ENCODE measurements at regions not wholly inside any gene's neighbourhood (a gene's known extent, or its start where the extent isn't known, plus 50 kb on each side); places are given as distances from the start of the nearest gene placed in this dataset.
"Not testable (repeated sequence)": the region's sequence is repeated elsewhere in the genome, so short reads cannot be mapped to it uniquely, and the experiment has no call there.

- no peaks in the 10 kb centered on the region for H3K79me2 ChIP-seq (ENCODE audit: insufficient read depth, low read length)
- H4K20me1 ChIP-seq (ENCODE audit: insufficient read depth, low read length) = no peaks in the 10 kb centered on the region
- no peak overlapping the region for H3K9ac ChIP-seq (ENCODE audit: low read length)
- no peaks in the 10 kb centered on the region for H3K9me2 ChIP-seq (ENCODE audit: low read depth, low read length)
- H3K9me3 ChIP-seq (ENCODE audit: low read length) = no peaks in the 10 kb centered on the region
- no peaks in the 10 kb centered on the region; the same call in 1 of the 2 replicates for H3K27me3 ChIP-seq (ENCODE audit: insufficient read depth, low read length)
- no peak overlapping the region for H3K27ac ChIP-seq (ENCODE audit: low read depth, low read length, poor library complexity, severe bottlenecking)
- H3K4me2 ChIP-seq (ENCODE audit: low read length) = no peak overlapping the region
- H2AFZ ChIP-seq (ENCODE audit: low read length) = no peak overlapping the region
- H3K4me1 ChIP-seq (ENCODE audit: insufficient read depth, low read length, severe bottlenecking) = no peaks in the 10 kb centered on the region
- no peak overlapping the region for H3K4me3 ChIP-seq (ENCODE audit: low read depth, low read length, poor library complexity, severe bottlenecking)
- H3F3A ChIP-seq (ENCODE audit: insufficient read depth, low read length) = no peaks in the 10 kb centered on the region
- H3K36me3 ChIP-seq (ENCODE audit: insufficient read depth, low read length) = no peaks in the 10 kb centered on the region
- TF ChIP-seq EZH2 (IDR thresholded peaks at IDR 0.05; ENCODE audit: borderline replicate concordance, low read length) = no peak
- no peak for TF ChIP-seq CTCF (IDR thresholded peaks at IDR 0.05; ENCODE audit: low read length)
These were observed 105.6 kb upstream of the PMEPA1 start for GRCh38 chr20:57815405-57815804.

DNA sequence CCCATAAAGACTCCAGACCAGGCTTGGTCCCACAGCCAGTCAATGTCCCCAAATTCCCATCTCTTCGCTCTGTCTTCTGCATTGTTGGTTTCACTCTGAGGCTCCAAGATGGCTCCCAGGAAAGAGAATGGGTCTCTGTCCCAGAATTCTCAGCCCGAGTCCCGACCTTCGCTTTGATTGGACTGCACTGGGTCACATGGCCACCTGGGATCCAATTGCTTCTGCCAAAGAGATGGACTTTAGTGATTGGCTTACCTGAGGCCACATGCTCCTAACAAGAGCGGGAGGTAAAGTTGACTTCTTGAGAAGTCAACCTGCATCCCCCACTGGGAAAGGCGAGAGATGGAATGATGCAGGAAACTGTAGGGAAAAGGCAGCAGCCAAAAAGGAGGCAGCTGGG is 104.7 kb upstream of the PMEPA1 start:
- no peak overlapping the region for H3K4me2 ChIP-seq (ENCODE audit: low read length)
- H4K20me1 ChIP-seq (ENCODE audit: insufficient read depth, low read length) = no peaks in the 10 kb centered on the region
- TF ChIP-seq CTCF (IDR thresholded peaks at IDR 0.05; ENCODE audit: low read length) (no peak), EZH2 (IDR thresholded peaks at IDR 0.05; ENCODE audit: borderline replicate concordance, low read length) (no peak)
- no peaks in the 10 kb centered on the region; the same call in 1 of the 2 replicates for H3K27me3 ChIP-seq (ENCODE audit: insufficient read depth, low read length)
- H3F3A ChIP-seq (ENCODE audit: insufficient read depth, low read length) = no peaks in the 10 kb centered on the region
- H3K9ac ChIP-seq (ENCODE audit: low read length) = no peak overlapping the region
- H3K4me3 ChIP-seq (ENCODE audit: low read depth, low read length, poor library complexity, severe bottlenecking) = no peak overlapping the region
- H3K36me3 ChIP-seq (ENCODE audit: insufficient read depth, low read length) = no peaks in the 10 kb centered on the region
- no peak overlapping the region for H3K27ac ChIP-seq (ENCODE audit: low read depth, low read length, poor library complexity, severe bottlenecking)
- no peaks in the 10 kb centered on the region for H3K9me2 ChIP-seq (ENCODE audit: low read depth, low read length)
- no peaks in the 10 kb centered on the region for H3K4me1 ChIP-seq (ENCODE audit: insufficient read depth, low read length, severe bottlenecking)
- H3K79me2 ChIP-seq (ENCODE audit: insufficient read depth, low read length) = no peaks in the 10 kb centered on the region
- no peak overlapping the region for H2AFZ ChIP-seq (ENCODE audit: low read length)
- no peaks in the 10 kb centered on the region for H3K9me3 ChIP-seq (ENCODE audit: low read length)

DNA sequence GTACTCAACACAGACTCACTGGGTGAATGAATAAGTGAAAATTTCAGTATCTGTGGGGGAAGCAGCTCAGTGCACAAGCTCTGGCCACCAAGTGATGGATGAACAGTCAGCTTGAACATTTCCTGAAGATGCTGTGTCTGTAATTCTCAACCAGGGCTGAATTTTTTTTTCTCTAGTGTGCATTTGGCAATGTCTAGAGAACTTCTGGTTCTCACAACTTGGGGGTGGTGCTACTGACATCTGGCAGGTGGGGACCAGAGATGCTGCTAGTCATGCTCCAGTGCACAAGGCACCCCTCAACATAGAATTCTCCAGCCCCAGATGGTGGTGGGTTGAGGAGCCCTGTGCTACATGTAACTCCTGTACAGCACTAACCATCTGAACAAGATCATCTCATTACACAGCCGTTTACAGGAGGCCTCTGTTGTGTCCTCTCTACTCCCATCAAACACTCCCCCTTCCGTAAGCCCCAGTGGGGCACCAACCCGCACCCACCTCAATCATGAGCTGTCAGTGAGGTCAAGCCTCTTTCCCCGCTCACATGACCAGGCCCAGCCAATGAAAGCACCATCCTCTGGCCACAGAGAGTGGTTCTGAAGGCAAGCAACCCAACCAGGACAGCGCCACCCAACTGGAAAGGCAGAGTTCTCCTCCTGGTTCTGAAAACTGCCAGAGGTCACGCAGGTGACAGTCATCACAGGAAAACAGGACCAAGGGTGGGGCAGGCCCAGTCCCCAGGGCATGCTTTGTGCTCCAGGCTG is 103.9 kb upstream of the PMEPA1 start:
- H2AFZ ChIP-seq (ENCODE audit: low read length) = no peak overlapping the region
- H3F3A ChIP-seq (ENCODE audit: insufficient read depth, low read length) = no peaks in the 10 kb centered on the region
- no peaks in the 10 kb centered on the region for H4K20me1 ChIP-seq (ENCODE audit: insufficient read depth, low read length)
- H3K27ac ChIP-seq (ENCODE audit: low read depth, low read length, poor library complexity, severe bottlenecking) = no peak overlapping the region
- H3K9ac ChIP-seq (ENCODE audit: low read length) = no peak overlapping the region
- no peak overlapping the region for H3K4me2 ChIP-seq (ENCODE audit: low read length)
- no peaks in the 10 kb centered on the region for H3K9me2 ChIP-seq (ENCODE audit: low read depth, low read length)
- no peaks in the 10 kb centered on the region for H3K4me1 ChIP-seq (ENCODE audit: insufficient read depth, low read length, severe bottlenecking)
- H3K27me3 ChIP-seq (ENCODE audit: insufficient read depth, low read length) = no peaks in the 10 kb centered on the region; the same call in 1 of the 2 replicates
- TF ChIP-seq CTCF (IDR thresholded peaks at IDR 0.05; ENCODE audit: low read length) (no peak), EZH2 (IDR thresholded peaks at IDR 0.05; ENCODE audit: borderline replicate concordance, low read length) (no peak)
- H3K9me3 ChIP-seq (ENCODE audit: low read length) = no peaks in the 10 kb centered on the region
- H3K4me3 ChIP-seq (ENCODE audit: low read depth, low read length, poor library complexity, severe bottlenecking) = no peak overlapping the region
- H3K36me3 ChIP-seq (ENCODE audit: insufficient read depth, low read length) = no peaks in the 10 kb centered on the region
- H3K79me2 ChIP-seq (ENCODE audit: insufficient read depth, low read length) = no peaks in the 10 kb centered on the region

GRCh38 chr20:57812632-57813031 is 102.8 kb upstream of the PMEPA1 start:
- H3K4me2 ChIP-seq (ENCODE audit: low read length); H3K79me2 ChIP-seq (ENCODE audit: insufficient read depth, low read length); H3K9ac ChIP-seq (ENCODE audit: low read length); H3K9me3 ChIP-seq (ENCODE audit: low read length); H3K4me3 ChIP-seq (ENCODE audit: low read depth, low read length, poor library complexity, severe bottlenecking); H4K20me1 ChIP-seq (ENCODE audit: insufficient read depth, low read length); H3K36me3 ChIP-seq (ENCODE audit: insufficient read depth, low read length); H3K4me1 ChIP-seq (ENCODE audit: insufficient read depth, low read length, severe bottlenecking); H3F3A ChIP-seq (ENCODE audit: insufficient read depth, low read length); H2AFZ ChIP-seq (ENCODE audit: low read length); H3K27me3 ChIP-seq (ENCODE audit: insufficient read depth, low read length); H3K27ac ChIP-seq (ENCODE audit: low read depth, low read length, poor library complexity, severe bottlenecking); H3K9me2 ChIP-seq (ENCODE audit: low read depth, low read length): not testable (repeated sequence)

Measured in OCI-LY1 (cell line).